HG03103 (cell line): ENCODE measurements at regions not wholly inside any gene's neighbourhood (a gene's known extent, or its start where the extent isn't known, plus 50 kb on each side); places are given as distances from the start of the nearest gene placed in this dataset.
"Not testable (repeated sequence)": the region's sequence is repeated elsewhere in the genome, so short reads cannot be mapped to it uniquely, and the experiment has no call there.

Experiments
- ATAC-seq: cut with Tn5 transposase; IDR thresholded peaks from one replicate; pipeline ENCODE4 v1.9.1; 2021; ENCODE audit warnings: low read depth; ENCODE audit not compliant: unreplicated experiment

- ATAC-seq = no peak
Observed at GRCh38 chr11:123344790-123345357, 85.2 kb upstream of the GRAMD1B start.

GRCh38 chr11:123344188-123344587 is 85.9 kb upstream of the GRAMD1B start:
- not testable (repeated sequence) for ATAC-seq

- ATAC-seq = no peak
Observed at GRCh38 chr11:123338997-123339752, 90.9 kb upstream of the GRAMD1B start.

- no peak for ATAC-seq
Observed at GRCh38 chr11:123338266-123338800, 91.7 kb upstream of the GRAMD1B start.

GRCh38 chr11:123334925-123335324 is 95.1 kb upstream of the GRAMD1B start:
- ATAC-seq = no peak

GRCh38 chr11:123332577-123332976 is 97.5 kb upstream of the GRAMD1B start:
- ATAC-seq = not testable (repeated sequence)

GRCh38 chr11:123330948-123331347 is 99.1 kb upstream of the GRAMD1B start:
- ATAC-seq = no peak

GRCh38 chr11:123330471-123330870 is 99.6 kb upstream of the GRAMD1B start:
- no peak for ATAC-seq

- ATAC-seq = no peak
Observed at GRCh38 chr11:123330071-123330470, 100.0 kb upstream of the GRAMD1B start.

- no peak for ATAC-seq
Observed at GRCh38 chr11:123328281-123328867, 101.7 kb upstream of the GRAMD1B start.

- no peak for ATAC-seq
Observed at GRCh38 chr11:123325533-123325932, 104.5 kb upstream of the GRAMD1B start.

- ATAC-seq = no peak
Observed at GRCh38 chr11:123323568-123323967, 106.5 kb upstream of the GRAMD1B start.

GRCh38 chr11:123321636-123322035 is 108.4 kb upstream of the GRAMD1B start:
- ATAC-seq = no peak

GRCh38 chr11:123318623-123319022 is 111.4 kb upstream of the GRAMD1B start:
- ATAC-seq = no peak

GRCh38 chr11:123318132-123318531 is 111.9 kb upstream of the GRAMD1B start:
- ATAC-seq = not testable (repeated sequence)

GRCh38 chr11:123316003-123316402 is 114.1 kb upstream of the GRAMD1B start:
- ATAC-seq = no peak

GRCh38 chr11:123314972-123315371 is 115.1 kb upstream of the GRAMD1B start:
- no peak for ATAC-seq

- ATAC-seq = no peak
Observed at GRCh38 chr11:123313262-123313661, 116.8 kb upstream of the GRAMD1B start.

GRCh38 chr11:123308077-123308476 is 113.0 kb upstream of the CLMP start:
- ATAC-seq = no peak

- ATAC-seq = no peak
Observed at GRCh38 chr11:123307276-123307675, 112.2 kb upstream of the CLMP start.

- no peak for ATAC-seq
Observed at GRCh38 chr11:123306531-123306930, 111.5 kb upstream of the CLMP start.
